Psoas muscle (tissue), 7 donors: ENCODE measurements at regions not wholly inside any gene's neighbourhood (a gene's known extent, or its start where the extent isn't known, plus 50 kb on each side); places are given as distances from the start of the nearest gene placed in this dataset.

Experiments
- ATAC-seq, 4 donors: fragments of 200-7000 bp; cut with Tn5 transposase; one replicate each; pipeline ENCODE4 v1.9.1; 2020; ENCODE audit warnings: moderate library complexity in 3 of 4, mild to moderate bottlenecking in 2 of 4
- DNase-seq, 2 donors: peaks; one replicate each; pipeline ENCODE4 v3.0.0-alpha.2; 2020
- H3K27ac ChIP-seq: fragments of 200-600 bp; one replicate; pipeline ENCODE4 v1.8.0; 2022
- H3K27me3 ChIP-seq, 3 donors: fragments of 200-600 bp in 1 of 3; one replicate each; pipeline versions ENCODE4 v1.6.1 to v1.8.0; 2013 to 2022; ENCODE audit warnings: low read length in 2 of 3, mild to moderate bottlenecking in 2 of 3, moderate library complexity in 1 of 3; ENCODE audit not compliant: insufficient read depth in 3 of 3
- H3K36me3 ChIP-seq, 2 donors: fragments of 200-600 bp in 1 of 2; one replicate each; pipeline versions ENCODE4 v1.6.1 to v1.8.0; 2013 to 2022; ENCODE audit warnings: low read depth in 1 of 2, mild to moderate bottlenecking in 1 of 2, moderate library complexity in 1 of 2; ENCODE audit not compliant: insufficient read depth in 1 of 2
- H3K4me1 ChIP-seq: fragments of 200-600 bp; one replicate; pipeline ENCODE4 v1.8.0; 2022
- H3K4me3 ChIP-seq: fragments of 200-600 bp; one replicate; pipeline ENCODE4 v1.8.0; 2022; ENCODE audit warnings: mild to moderate bottlenecking
- H3K9me3 ChIP-seq: fragments of 200-600 bp; one replicate; pipeline ENCODE4 v1.8.0; 2022
- CTCF ChIP-seq: fragments of 200-600 bp; IDR thresholded peaks from one replicate; pipeline ENCODE4 v1.8.0; 2022; ENCODE audit warnings: antibody characterized with exemption
- WGBS, 3 donors: extraction: QIAGEN DNeasy Blood & Tissue Kit; methylation state at CpG; one replicate each; pipeline versions ENCODE4 v1.1.6 to v1.1.7; 2013; 5-methylcytosine and 5-hydroxymethylcytosine counted together
- intact Hi-C, 2 donors: fragments of 100-400 bp; cut with DNase I; formaldehyde crosslinking; loops; one replicate each; pipeline versions ENCODE4 v1.11.0 to v1.14.2; 2022
- donor health status: healthy with polysubstance abuse.
- donor health status: DM: no; HTN: no; CAD: no; lungs with moderate emphysema.
- donor health status: Bipolar disorder and iron deficiency.
- donor health status: healthy.
- donor health status: DM: yes; HTN: yes; CAD: no.
- donor health status: DM: no; HTN: no; CAD: no.
- donor health status: DM: yes; HTN: yes; CAD: no.

- no peak for ATAC-seq
- H3K27me3 ChIP-seq = no peaks in the 10 kb centered on the region
- 92 to 94% (median 93%) methylated on average over 3 of the region's 3 CpGs for WGBS, 3 donors
- H3K36me3 ChIP-seq = no peaks in the 10 kb centered on the region
- no peak for TF ChIP-seq CTCF
- no peak overlapping the region for H3K27ac ChIP-seq
- no peak overlapping the region for H3K4me3 ChIP-seq
- no peaks in the 10 kb centered on the region for H3K9me3 ChIP-seq
- H3K4me1 ChIP-seq = no peaks in the 10 kb centered on the region
- DNase-seq = no peak
- intact Hi-C loops = no loop called here
Measured at GRCh38 chr6:112920994-112921393, 573.9 kb downstream of the RFPL4B start.

GRCh38 chr6:112923940-112924587 lies 576.9 kb downstream of the RFPL4B start:
- H3K9me3 ChIP-seq = no peaks in the 10 kb centered on the region
- intact Hi-C loops = no loop called here
- H3K4me1 ChIP-seq = no peaks in the 10 kb centered on the region
- no peak overlapping the region for H3K4me3 ChIP-seq
- DNase-seq = no peak
- 88 to 95% (median 95%) methylated on average over 2 of the region's 2 CpGs for WGBS, 3 donors
- H3K27me3 ChIP-seq = no peaks in the 10 kb centered on the region
- no peak for TF ChIP-seq CTCF
- H3K27ac ChIP-seq = no peak overlapping the region
- ATAC-seq = no peak
- no peaks in the 10 kb centered on the region for H3K36me3 ChIP-seq

GRCh38 chr6:112925702-112926101 lies 578.6 kb downstream of the RFPL4B start:
- intact Hi-C loops = no loop called here
- Histone ChIP-seq H3K27ac (no peak overlapping the region), H3K4me1 (no peaks in the 10 kb centered on the region), H3K4me3 (no peak overlapping the region), H3K27me3 (no peaks in the 10 kb centered on the region), H3K36me3 (no peaks in the 10 kb centered on the region), H3K9me3 (no peaks in the 10 kb centered on the region)
- no peak for DNase-seq
- TF ChIP-seq CTCF = no peak
- no peak for ATAC-seq

GRCh38 chr6:112927641-112928320 lies 580.7 kb downstream of the RFPL4B start:
- no peaks in the 10 kb centered on the region for H3K4me1 ChIP-seq
- no peaks in the 10 kb centered on the region for H3K27me3 ChIP-seq
- TF ChIP-seq CTCF = no peak
- intact Hi-C loops = no loop called here
- no peak for ATAC-seq
- no peak for DNase-seq
- 74 to 81% (median 75%) methylated on average over 4 of the region's 4 CpGs for WGBS, 3 donors
- no peak overlapping the region for H3K27ac ChIP-seq
- no peaks in the 10 kb centered on the region for H3K9me3 ChIP-seq
- no peak overlapping the region for H3K4me3 ChIP-seq
- H3K36me3 ChIP-seq = no peaks in the 10 kb centered on the region

GRCh38 chr6:112929641-112930040 lies 582.5 kb downstream of the RFPL4B start:
- TF ChIP-seq CTCF = no peak
- Histone ChIP-seq H3K27me3 (no peaks in the 10 kb centered on the region), H3K9me3 (no peaks in the 10 kb centered on the region), H3K4me1 (no peaks in the 10 kb centered on the region), H3K36me3 (no peaks in the 10 kb centered on the region), H3K4me3 (no peak overlapping the region), H3K27ac (no peak overlapping the region)
- ATAC-seq (no peak), DNase-seq (no peak)
- intact Hi-C loops = no loop called here
